Prostate gland (tissue), 2 donors: ENCODE measurements at regions not wholly inside any gene's neighbourhood (a gene's known extent, or its start where the extent isn't known, plus 50 kb on each side); places are given as distances from the start of the nearest gene placed in this dataset.
"Not testable (repeated sequence)": the region's sequence is repeated elsewhere in the genome, so short reads cannot be mapped to it uniquely, and the experiment has no call there.

Experiments used
- DNase-seq: peaks from one replicate; pipeline ENCODE4 v3.0.0-alpha.2; 2019; ENCODE audit warnings: low spot score
- H3K27ac ChIP-seq, 2 donors: fragments of 200-600 bp; sonication (generic); 2 replicates each; pipeline ENCODE4 v1.5.1; 2017 to 2019
- H3K27me3 ChIP-seq: fragments of 200-600 bp; sonication (generic); replicated peaks from 2 replicates; pipeline ENCODE4 v1.5.1; 2019; ENCODE audit not compliant: insufficient read depth
- H3K36me3 ChIP-seq, 2 donors: fragments of 200-600 bp; sonication (generic); 1 replicate in 1 of 2; 2 replicates in 1 of 2; pipeline versions ENCODE4 v1.5.1 to v1.8.1; 2017 to 2019
- H3K4me1 ChIP-seq: fragments of 200-600 bp; sonication (generic); replicated peaks from 2 replicates; pipeline ENCODE4 v1.5.1; 2019
- H3K4me3 ChIP-seq, 2 donors: fragments of 200-600 bp; sonication (generic); 2 replicates each; pipeline ENCODE4 v1.5.1; 2017 to 2019
- H3K9me3 ChIP-seq: fragments of 200-600 bp; sonication (generic); 2 replicates; pipeline ENCODE4 v1.5.1; 2017
- POLR2A ChIP-seq: fragments of 450-650 bp; IDR thresholded peaks from one replicate; pipeline ENCODE4 v1.6.1; 2016; ENCODE audit warnings: antibody characterized with exemption, mild to moderate bottlenecking
- POLR2AphosphoS5 ChIP-seq: sonication (generic); formaldehyde crosslinking; IDR thresholded peaks from one replicate; pipeline ENCODE4 v1.6.1; 2017; ENCODE audit warnings: antibody characterized with exemption
- WGBS: methylation state at CpG from one replicate; pipeline ENCODE4 v1.1.5; 2018; 5-methylcytosine and 5-hydroxymethylcytosine counted together
- intact Hi-C: fragments of 100-400 bp; cut with DNase I; formaldehyde crosslinking; loops from one replicate; pipeline ENCODE4 v1.14.2; 2022
- TF ChIP-seq, protein P1 (sequence below), 4 experiments: fragments of 200-600 bp in 2 of 4; fragments of 450-650 bp in 2 of 4; sonication (generic) in 2 of 4; IDR thresholded peaks; 1 replicate in 3 of 4; 2 replicates in 1 of 4; pipeline ENCODE4 v1.5.1; 2016 to 2019; ENCODE audit warnings: antibody characterized with exemption in 4 of 4, mild to moderate bottlenecking in 2 of 4, moderate library complexity in 2 of 4

- Histone ChIP-seq H3K4me3 (no peak overlapping the region), H3K9me3 (no peaks in the 10 kb centered on the region), H3K27ac (no peak overlapping the region), H3K36me3 (no peaks in the 10 kb centered on the region), H3K27me3 (no peaks in the 10 kb centered on the region), H3K4me1 (no peaks in the 10 kb centered on the region)
- intact Hi-C loops = no loop called here
- TF ChIP-seq POLR2A (no peak), POLR2AphosphoS5 (no peak)
- TF ChIP-seq, protein P1, sequence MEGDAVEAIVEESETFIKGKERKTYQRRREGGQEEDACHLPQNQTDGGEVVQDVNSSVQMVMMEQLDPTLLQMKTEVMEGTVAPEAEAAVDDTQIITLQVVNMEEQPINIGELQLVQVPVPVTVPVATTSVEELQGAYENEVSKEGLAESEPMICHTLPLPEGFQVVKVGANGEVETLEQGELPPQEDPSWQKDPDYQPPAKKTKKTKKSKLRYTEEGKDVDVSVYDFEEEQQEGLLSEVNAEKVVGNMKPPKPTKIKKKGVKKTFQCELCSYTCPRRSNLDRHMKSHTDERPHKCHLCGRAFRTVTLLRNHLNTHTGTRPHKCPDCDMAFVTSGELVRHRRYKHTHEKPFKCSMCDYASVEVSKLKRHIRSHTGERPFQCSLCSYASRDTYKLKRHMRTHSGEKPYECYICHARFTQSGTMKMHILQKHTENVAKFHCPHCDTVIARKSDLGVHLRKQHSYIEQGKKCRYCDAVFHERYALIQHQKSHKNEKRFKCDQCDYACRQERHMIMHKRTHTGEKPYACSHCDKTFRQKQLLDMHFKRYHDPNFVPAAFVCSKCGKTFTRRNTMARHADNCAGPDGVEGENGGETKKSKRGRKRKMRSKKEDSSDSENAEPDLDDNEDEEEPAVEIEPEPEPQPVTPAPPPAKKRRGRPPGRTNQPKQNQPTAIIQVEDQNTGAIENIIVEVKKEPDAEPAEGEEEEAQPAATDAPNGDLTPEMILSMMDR (IDR thresholded peaks at IDR 0.05) = no peak
- DNase-seq = no peak
- 50% methylated on average over 3 of the region's 3 CpGs for WGBS
These were observed 101.9 kb upstream of the LY86 start for GRCh38 chr6:6486595-6486994.

DNA sequence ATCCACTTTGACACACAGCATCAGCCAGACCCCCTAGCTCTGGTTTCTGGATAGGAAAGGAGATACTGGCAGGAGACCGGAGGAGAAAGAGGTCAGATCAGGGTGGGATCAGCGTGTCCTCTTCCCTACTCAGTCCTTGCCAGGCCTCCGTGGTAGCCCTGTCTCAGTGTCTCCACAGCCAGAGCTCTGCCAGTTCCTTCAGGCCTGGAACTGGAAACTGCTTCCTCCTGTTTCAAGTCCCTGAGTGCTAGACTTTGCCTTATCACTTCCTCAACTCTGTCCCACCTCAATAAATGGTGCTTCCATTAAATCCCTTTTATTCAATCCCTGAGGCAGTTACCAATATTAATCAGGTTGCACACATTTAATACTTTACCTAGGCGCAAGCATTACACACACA lies 96.8 kb upstream of the LY86 start:
- H3K36me3 ChIP-seq = no peaks in the 10 kb centered on the region
- H3K27ac ChIP-seq = no peak overlapping the region
- TF ChIP-seq, protein P1 (IDR thresholded peaks at IDR 0.05) = no peak
- no peak for TF ChIP-seq POLR2A
- no peak for TF ChIP-seq POLR2AphosphoS5
- intact Hi-C loops = no loop called here
- no peaks in the 10 kb centered on the region for H3K9me3 ChIP-seq
- no peak for DNase-seq
- H3K4me1 ChIP-seq = no peaks in the 10 kb centered on the region
- 70% methylated on average over 4 of the region's 4 CpGs for WGBS
- H3K4me3 ChIP-seq = no peak overlapping the region
- H3K27me3 ChIP-seq = no peaks in the 10 kb centered on the region

DNA sequence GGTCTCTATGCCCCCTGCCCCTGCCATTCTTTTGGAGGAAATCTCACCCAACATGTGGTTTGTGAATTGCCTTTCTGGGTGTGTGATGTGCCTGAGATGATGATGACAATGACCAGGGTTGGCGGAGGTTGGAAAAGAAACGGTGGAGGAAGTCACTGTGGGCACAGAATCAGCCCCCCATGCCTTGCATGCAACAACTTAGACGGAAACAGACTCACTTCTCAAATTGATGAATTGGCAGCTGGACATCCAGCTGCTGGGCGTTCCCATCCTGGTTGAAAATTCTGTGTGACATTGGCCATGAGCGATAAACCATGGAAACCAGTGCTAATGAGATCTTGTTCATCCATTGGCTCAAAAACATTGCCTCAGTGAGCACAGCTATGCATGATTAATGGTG lies 95.8 kb upstream of the LY86 start:
- Histone ChIP-seq H3K4me1 (no peaks in the 10 kb centered on the region), H3K9me3 (no peaks in the 10 kb centered on the region), H3K36me3 (no peaks in the 10 kb centered on the region), H3K4me3 (no peak overlapping the region), H3K27ac (no peak overlapping the region), H3K27me3 (no peaks in the 10 kb centered on the region)
- intact Hi-C loops = no loop called here
- no peak for DNase-seq
- TF ChIP-seq POLR2A (no peak), POLR2AphosphoS5 (no peak)
- TF ChIP-seq, protein P1 (IDR thresholded peaks at IDR 0.05) = no peak
- WGBS = 89% methylated on average over 5 of the region's 5 CpGs

- intact Hi-C loops, H3K4me1 ChIP-seq, H3K27me3 ChIP-seq, H3K9me3 ChIP-seq, H3K36me3 ChIP-seq, H3K27ac ChIP-seq, H3K4me3 ChIP-seq, DNase-seq: not testable (repeated sequence)
- 92% methylated on average over 7 of the region's 7 CpGs for WGBS
These were observed 94.4 kb upstream of the LY86 start for GRCh38 chr6:6494139-6494538.

- no peaks in the 10 kb centered on the region for H3K4me1 ChIP-seq
- TF ChIP-seq, protein P1 (IDR thresholded peaks at IDR 0.05) = peak in 2 of 4 experiments; percentile 21 to 24
- TF ChIP-seq POLR2A (no peak), POLR2AphosphoS5 (no peak)
- WGBS = 18% methylated on average over 6 of the region's 6 CpGs
- peak; percentile 12 for DNase-seq
- no peak overlapping the region for H3K4me3 ChIP-seq
- intact Hi-C loops = no loop called here
- no peaks in the 10 kb centered on the region for H3K9me3 ChIP-seq
- H3K27ac ChIP-seq = no peak overlapping the region
- no peaks in the 10 kb centered on the region for H3K27me3 ChIP-seq
- no peaks in the 10 kb centered on the region for H3K36me3 ChIP-seq
These were observed 93.8 kb upstream of the LY86 start for GRCh38 chr6:6494677-6495076.
